Right renal cortex interstitium (tissue), 3 donors: ENCODE measurements at regions not wholly inside any gene's neighbourhood (a gene's known extent, or its start where the extent isn't known, plus 50 kb on each side); places are given as distances from the start of the nearest gene placed in this dataset.

Source experiments
- DNase-seq, 3 donors: peaks; one replicate each; pipeline ENCODE4 v3.0.0-alpha.2; 2013; ENCODE audit warnings: low read depth in 3 of 3, low spot score in 2 of 3

DNA sequence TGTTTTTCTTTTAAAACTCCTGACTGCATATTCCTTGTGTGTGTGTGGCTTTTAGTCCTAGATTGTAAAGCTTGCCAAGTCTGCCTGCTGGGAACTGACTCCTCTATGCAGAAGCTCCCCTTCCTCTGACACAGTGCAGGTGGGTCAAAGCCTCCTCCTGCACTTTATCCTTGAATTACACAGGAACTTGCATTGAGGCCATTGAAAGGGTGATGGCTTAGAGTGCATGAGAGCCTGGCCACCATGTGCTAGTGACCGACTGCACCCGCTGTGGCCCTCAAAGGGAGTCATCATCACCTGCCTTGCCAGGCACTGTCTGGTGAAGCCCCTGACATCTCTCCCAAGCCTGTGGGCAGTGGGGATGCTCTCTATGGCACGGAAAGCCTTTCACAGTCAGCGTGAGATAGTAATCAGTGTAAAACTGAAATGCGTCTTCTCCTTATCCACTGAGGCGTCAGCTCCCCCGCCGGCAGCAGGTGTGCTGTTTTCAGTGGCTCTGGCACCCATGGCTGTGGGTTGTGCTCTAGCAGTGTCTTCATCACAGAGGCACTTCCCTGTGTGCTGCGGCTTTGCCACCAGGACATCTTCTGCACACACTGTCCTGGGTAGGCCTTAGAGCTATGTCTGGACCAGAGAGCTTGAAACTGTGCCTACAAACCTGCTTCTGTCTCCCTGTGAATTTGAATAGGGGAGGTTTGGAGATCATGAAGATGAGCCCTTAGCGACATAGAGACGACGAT lies 87.9 kb downstream of the THBS2 start:
- DNase-seq = no peak

- DNase-seq = no peak
Measured at GRCh38 chr6:169164986-169165385, 88.7 kb downstream of the THBS2 start.

DNA sequence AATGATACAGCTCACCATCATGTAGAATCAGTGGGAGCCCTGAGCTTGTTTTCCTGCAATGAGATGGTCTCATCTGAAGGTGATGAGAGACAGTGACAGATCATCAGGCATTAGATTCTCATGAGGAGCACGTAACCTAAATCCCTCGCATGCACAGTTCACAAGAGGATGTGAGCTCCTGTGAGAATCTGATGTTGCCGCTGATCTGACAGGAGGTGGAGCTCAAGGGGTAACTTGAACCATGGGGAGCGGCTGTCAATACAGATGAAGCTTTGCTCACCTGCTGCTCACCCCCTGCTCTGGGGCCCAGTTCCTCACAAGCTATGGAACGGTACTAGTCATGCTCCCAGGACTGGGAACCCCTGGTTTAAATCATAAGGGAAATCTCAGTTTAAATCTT lies 89.2 kb downstream of the THBS2 start:
- DNase-seq = no peak

DNA sequence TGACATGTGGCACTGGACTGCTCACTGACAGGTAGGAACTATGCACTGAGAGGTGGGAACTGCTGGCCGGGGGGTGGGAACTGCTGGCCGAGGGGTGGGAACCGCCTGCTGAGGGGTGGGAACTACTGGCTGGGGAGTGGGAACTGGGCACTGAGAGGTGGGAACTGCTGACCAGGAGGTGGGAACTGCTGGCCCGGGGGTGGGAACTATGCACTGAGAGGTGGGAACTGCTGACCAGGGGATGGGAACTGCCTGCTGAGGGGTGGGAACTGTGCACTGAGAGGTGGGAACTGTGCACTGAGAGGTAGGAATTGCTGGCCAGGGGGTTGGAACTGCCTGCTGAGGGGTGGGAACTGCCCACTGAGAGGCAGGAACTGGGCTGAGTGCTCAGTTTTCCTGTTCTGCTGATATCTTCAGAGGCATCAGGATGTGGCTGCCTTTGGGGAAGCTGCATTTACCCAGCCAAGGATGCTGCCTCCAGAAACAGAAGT lies 90.2 kb downstream of the THBS2 start:
- DNase-seq = no peak

DNA sequence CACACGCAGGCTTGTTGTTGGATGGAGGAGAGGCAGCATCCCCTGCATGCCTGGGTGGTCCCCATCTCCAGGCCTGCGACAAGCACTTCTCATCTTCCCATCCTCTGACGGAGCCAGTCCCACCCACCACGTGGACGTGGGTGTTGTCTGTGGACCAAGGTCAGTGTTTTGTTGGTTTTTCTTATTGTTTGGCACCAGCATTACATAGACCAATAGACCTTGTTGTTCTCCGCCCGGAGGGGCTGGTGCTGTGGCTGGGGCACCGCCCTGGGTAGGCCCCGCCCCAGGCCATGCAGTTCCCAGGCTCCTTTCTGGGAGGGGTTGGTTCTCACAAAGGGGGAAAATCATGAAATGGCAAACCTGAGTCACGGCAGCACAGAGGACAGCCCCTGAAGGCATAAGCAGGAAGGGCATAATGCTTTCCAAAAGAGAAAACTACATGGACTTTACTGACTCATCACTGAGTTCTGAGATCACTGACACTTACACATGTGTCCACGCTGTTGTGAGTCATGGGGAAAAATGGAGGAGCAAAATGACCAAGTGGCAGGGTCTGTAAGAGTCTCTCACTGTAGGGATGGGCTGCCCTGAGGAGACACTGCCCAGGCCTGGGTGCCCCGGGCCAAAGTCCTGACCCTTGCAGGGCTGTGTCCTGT lies 90.8 kb downstream of the THBS2 start:
- no peak for DNase-seq

GRCh38 chr6:169162249-169162648 lies 91.4 kb downstream of the THBS2 start:
- no peak for DNase-seq

DNA sequence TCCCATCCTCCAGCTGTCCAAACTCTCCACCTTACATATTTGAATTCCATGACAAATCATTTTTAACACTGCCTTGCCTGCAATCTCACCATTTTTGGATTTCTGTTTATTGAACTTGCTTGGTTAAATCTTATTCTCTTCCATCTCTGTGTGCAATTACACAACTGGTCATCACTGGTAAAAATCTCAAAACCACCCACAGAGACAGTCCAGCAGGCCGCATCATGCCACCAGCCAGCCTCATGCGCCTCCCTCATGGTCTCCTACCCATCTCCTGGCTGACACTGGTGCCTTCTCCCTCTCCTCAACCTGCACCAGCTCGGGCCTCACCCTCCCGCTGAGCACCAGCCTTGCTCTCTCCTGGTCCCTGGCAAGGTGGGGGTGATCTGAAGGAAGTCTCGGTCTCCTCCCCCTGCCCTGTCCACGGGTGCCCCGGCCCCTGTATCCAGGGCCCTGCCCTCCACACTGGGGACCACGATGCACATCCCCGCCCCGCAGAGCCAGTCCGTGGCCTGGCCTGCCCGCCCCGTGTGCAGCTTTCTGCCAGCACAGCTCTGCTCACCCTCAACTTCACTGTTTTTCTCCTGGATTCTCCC lies 92.0 kb downstream of the THBS2 start:
- no peak for DNase-seq

DNA sequence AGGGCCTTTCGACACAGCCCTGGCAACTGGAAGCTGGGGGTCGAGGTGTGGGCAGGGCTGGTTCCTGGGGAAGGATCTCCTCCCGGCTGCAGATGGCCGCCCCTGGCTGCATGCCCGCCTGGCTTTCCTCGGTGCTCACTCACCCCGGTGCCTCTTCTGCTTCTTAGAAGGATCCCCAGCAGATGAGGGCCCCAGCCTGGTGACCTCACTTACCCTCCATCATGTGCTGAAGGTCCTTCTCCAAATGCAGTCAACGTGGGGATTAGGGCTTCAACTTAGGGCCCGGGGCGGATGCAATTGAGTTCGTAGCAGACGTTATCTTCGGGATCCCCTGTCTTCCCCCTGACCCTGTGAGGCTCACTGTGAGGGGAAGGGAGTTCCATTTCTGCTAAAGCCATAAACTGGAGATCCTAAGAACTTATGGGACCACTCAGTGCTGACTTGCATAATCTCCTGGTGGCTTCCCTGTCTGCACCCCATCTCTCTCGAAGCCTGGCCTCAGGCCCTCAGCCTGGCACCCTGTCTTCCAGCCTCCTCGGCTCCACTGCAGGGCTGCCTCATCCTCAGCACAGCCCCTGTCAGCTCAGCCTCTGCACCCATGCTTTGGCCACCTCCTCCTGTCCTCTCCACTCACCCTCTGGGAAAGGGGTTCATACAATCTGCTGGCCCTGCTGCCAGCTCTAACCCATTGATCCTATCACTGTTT lies 92.6 kb downstream of the THBS2 start:
- DNase-seq = no peak

GRCh38 chr6:169160091-169160854 lies 93.4 kb downstream of the THBS2 start:
- no peak for DNase-seq

- no peak for DNase-seq
Measured at GRCh38 chr6:169159331-169159730, 94.3 kb downstream of the THBS2 start.

DNA sequence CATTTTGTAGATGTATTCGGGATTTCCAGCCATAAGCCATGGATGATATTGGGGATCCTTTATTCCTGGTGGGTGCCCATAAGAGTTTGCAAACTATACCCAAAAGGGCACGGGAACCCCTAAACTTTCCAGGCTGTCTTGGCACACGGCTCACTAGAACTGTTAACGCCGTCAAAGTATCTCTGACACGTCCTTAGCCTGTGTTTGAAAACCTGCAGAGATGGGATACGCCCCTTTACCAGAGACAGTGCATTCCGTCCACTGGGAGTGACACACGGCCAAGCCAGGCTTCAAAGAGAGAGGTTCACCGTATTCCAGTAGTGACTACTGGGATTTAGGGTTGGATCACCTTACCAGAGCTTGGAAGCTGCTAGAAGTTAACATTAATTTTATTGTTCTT lies 95.0 kb downstream of the THBS2 start:
- no peak for DNase-seq

- peak in 2 of 3 donors; percentile 47 to 54 for DNase-seq
Measured at GRCh38 chr6:169158174-169158573, 95.5 kb downstream of the THBS2 start.

GRCh38 chr6:169157197-169158148 lies 96.2 kb downstream of the THBS2 start:
- DNase-seq = no peak

GRCh38 chr6:169156793-169157147 lies 96.9 kb downstream of the THBS2 start:
- DNase-seq = no peak

- no peak for DNase-seq
Measured at GRCh38 chr6:169156108-169156792, 97.4 kb downstream of the THBS2 start.

GRCh38 chr6:169155481-169155880 lies 98.2 kb downstream of the THBS2 start:
- DNase-seq = no peak

GRCh38 chr6:169153401-169153800 lies 100.2 kb downstream of the THBS2 start:
- DNase-seq = no peak

DNA sequence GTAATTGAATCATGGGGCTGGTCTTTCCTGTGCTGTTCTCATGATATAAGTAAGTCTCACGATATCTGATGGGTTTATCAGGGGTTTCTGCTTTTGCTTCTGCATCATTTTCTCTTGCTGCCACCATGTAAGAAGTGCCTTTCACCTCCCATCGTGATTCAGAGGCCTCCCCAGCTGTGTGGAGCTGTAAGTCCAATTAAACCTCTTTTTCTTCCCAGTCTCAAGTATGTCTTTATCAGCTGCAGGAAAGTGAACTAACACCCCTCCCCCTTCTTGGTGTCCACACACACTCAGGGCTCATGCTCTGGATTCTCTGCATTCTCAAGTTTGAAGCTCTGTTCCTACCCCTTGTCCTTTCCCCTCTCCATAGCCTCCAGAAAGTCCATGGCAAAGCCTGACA lies 107.1 kb downstream of the THBS2 start:
- DNase-seq = no peak

- DNase-seq = no peak
Measured at GRCh38 chr6:169145991-169146501, 107.6 kb downstream of the THBS2 start.
